Heart right ventricle (tissue), 16 donors: ENCODE measurements at regions not wholly inside any gene's neighbourhood (a gene's known extent, or its start where the extent isn't known, plus 50 kb on each side); places are given as distances from the start of the nearest gene placed in this dataset.
A peak's percentile ranks its signal among the peaks of the same experiment; 100 is the strongest.

Experiments
- ATAC-seq, 8 donors: fragments of 200-7000 bp; cut with Tn5 transposase; one replicate each; pipeline ENCODE4 v1.9.1; 2020; ENCODE audit warnings: mild to moderate bottlenecking in 8 of 8, moderate library complexity in 8 of 8, moderate number of reproducible peaks in 1 of 8
- DNase-seq, 2 donors: peaks; one replicate each; pipeline ENCODE4 v3.0.0-alpha.2; 2020
- H3K27ac ChIP-seq, 10 donors: fragments of 200-600 bp; sonication (generic) in 2 of 10; one replicate each; pipeline versions ENCODE4 v1.5.0 to v1.8.0; 2020 to 2022; ENCODE audit warnings: mild to moderate bottlenecking in 3 of 10
- H3K27me3 ChIP-seq, 7 donors: fragments of 200-600 bp; one replicate each; pipeline ENCODE4 v1.8.0; 2021 to 2022; ENCODE audit warnings: mild to moderate bottlenecking in 2 of 7
- H3K36me3 ChIP-seq, 9 donors: fragments of 200-600 bp; sonication (generic) in 1 of 9; one replicate each; pipeline versions ENCODE4 v1.5.0 to v1.8.0; 2020 to 2022; ENCODE audit warnings: mild to moderate bottlenecking in 2 of 9
- H3K4me1 ChIP-seq, 9 donors: fragments of 200-600 bp; sonication (generic) in 1 of 9; one replicate each; pipeline versions ENCODE4 v1.5.0 to v1.8.0; 2020 to 2022; ENCODE audit warnings: mild to moderate bottlenecking in 4 of 9
- H3K4me3 ChIP-seq, 10 donors: fragments of 200-600 bp; sonication (generic) in 2 of 10; one replicate each; pipeline versions ENCODE4 v1.5.0 to v1.8.0; 2020 to 2022; ENCODE audit warnings: mild to moderate bottlenecking in 7 of 10, moderate library complexity in 2 of 10
- H3K9me3 ChIP-seq, 11 donors: fragments of 200-600 bp in 10 of 11; sonication (generic) in 2 of 11; one replicate each; pipeline versions ENCODE4 v1.5.0 to v1.8.0; 2013 to 2022; ENCODE audit warnings: mild to moderate bottlenecking in 2 of 11, control low read depth in 1 of 11, moderate library complexity in 1 of 11
- WGBS, 2 donors: extraction: QIAGEN DNeasy Blood & Tissue Kit; methylation state at CpG; one replicate each; pipeline ENCODE4 v1.1.7; 2013; ENCODE audit warnings: inconsistent platforms in 1 of 2; 5-methylcytosine and 5-hydroxymethylcytosine counted together
- intact Hi-C, 10 donors: fragments of 100-400 bp; cut with DNase I; formaldehyde crosslinking; loops; one replicate each; pipeline versions ENCODE4 v1.11.1 to v1.14.2; 2022
- TF ChIP-seq, protein P1 (sequence below), 9 donors: fragments of 200-600 bp; sonication (generic) in 2 of 9; IDR thresholded peaks; one replicate each; pipeline versions ENCODE4 v1.5.0 to v1.8.0; 2021 to 2022; ENCODE audit warnings: antibody characterized with exemption in 9 of 9, mild to moderate bottlenecking in 5 of 9, moderate library complexity in 1 of 9
- donor health status: Arrhythmogenic right ventricular cardiomyopathy.
- donor health status: ischemic (EF 13 %, LVEDD 7.1; RV severe dilation, severe dysfunction).
- donor health status: healthy with polysubstance abuse.
- donor health status: DM: no; HTN: yes; CAD: no.
- donor health status: DM: no; HTN: no; CAD: no.
- donor health status: ischemic (EF 25% LVEDD 6.9; RV normal size, moderate dysfunction).
- donor health status: ischemic (EF 25% LVEDD 5.7; RV mildly dilated, moderate dysfunction).
- donor health status: healthy.
- donor health status: DM: yes; HTN: yes; CAD: no.
- donor health status: Ischemic cardiomyopathy.
- donor health status: ischemic (EF 35%, LVEDD 5.7; RV mildly dilated, moderate dysfunction).
- donor health status: nonischemic (EF 11% LVEDD 7.7; RV severe dilation, severe dysfunction).
- donor health status: DM: yes; HTN: yes; CAD: no.
- donor health status: PGD.
- donor health status: ischemic (EF 29% LVEDD 5.4; RV normal size, mild dysfunction).
- donor health status: nonischemic (EF 23%, LVEDD 6.1; RV moderate dilation, normal function).

GRCh38 chr15:62976301-62976881, 66.2 kb upstream of the TPM1 start:
- Histone ChIP-seq H3K4me3 (no peak overlapping the region), H3K9me3 (no peaks in the 10 kb centered on the region), H3K4me1 (peaks cover 0 to 18% (median 0%) of the 10 kb centered on the region in 9 donors), H3K36me3 (no peaks in the 10 kb centered on the region), H3K27ac (no peak overlapping the region), H3K27me3 (no peaks in the 10 kb centered on the region)
- TF ChIP-seq, protein P1, sequence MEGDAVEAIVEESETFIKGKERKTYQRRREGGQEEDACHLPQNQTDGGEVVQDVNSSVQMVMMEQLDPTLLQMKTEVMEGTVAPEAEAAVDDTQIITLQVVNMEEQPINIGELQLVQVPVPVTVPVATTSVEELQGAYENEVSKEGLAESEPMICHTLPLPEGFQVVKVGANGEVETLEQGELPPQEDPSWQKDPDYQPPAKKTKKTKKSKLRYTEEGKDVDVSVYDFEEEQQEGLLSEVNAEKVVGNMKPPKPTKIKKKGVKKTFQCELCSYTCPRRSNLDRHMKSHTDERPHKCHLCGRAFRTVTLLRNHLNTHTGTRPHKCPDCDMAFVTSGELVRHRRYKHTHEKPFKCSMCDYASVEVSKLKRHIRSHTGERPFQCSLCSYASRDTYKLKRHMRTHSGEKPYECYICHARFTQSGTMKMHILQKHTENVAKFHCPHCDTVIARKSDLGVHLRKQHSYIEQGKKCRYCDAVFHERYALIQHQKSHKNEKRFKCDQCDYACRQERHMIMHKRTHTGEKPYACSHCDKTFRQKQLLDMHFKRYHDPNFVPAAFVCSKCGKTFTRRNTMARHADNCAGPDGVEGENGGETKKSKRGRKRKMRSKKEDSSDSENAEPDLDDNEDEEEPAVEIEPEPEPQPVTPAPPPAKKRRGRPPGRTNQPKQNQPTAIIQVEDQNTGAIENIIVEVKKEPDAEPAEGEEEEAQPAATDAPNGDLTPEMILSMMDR (IDR thresholded peaks at IDR 0.05): no peak
- DNase-seq: no peak
- WGBS, 2 donors: 54% methylated on average over 2 of the region's 2 CpGs
- intact Hi-C loops: no loop called here
- no peak for ATAC-seq

DNA sequence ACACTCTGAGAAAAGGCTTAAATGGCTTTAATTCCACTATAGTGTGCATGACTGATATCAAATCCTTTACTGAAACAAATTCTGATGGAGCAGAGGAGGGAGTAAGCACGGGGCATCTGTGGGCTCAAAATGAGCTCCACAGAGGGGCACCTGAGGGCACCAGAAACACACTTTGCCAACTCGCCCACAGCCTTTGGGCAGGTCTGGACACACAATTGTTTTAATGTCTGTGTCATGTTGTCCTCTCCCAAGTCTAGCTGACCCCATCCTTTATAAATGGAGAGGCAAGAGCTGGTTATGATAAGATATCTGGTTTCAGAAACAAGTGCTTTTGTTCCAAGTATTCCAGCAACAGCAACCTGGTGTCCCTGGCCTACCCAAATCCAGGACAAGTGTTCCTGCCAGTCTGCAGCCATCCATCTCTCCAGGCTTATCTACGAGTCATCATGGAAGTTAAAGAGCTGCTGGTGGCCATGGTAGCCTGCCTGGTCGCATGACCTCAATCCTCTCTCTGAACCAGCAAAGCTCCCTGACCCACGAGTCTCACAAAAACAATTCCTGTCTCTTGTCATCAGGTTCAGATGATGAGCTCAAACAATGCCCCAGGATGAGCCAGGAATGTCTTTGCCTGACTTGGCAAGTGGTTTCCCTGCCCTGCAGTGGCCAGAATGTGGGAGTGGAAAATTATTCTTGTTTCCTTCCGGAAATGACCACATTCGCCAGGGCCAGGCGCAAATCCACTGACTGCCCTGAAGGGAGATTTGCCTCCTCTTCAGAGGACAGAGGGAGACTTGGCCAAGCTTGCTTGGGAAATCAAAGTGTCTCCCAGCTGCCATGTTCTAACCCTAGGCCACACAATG, 64.4 kb upstream of the TPM1 start:
- Histone ChIP-seq H3K4me1 (peaks cover 0 to 18% (median 0%) of the 10 kb centered on the region in 9 donors), H3K27ac (peak overlapping the region in 5 of 10 donors; percentile 19 to 56 (median 40)), H3K36me3 (no peaks in the 10 kb centered on the region), H3K27me3 (no peaks in the 10 kb centered on the region), H3K4me3 (no peak overlapping the region), H3K9me3 (no peaks in the 10 kb centered on the region)
- DNase-seq: no peak
- TF ChIP-seq, protein P1 (IDR thresholded peaks at IDR 0.05): no peak
- 53 to 57% methylated on average over 8 of the region's 8 CpGs for WGBS, 2 donors
- intact Hi-C loops: no loop called here
- peak in 6 of 8 donors; percentile 34 to 73 (median 62) for ATAC-seq

GRCh38 chr15:62979252-62979651, 63.3 kb upstream of the TPM1 start:
- intact Hi-C loops: no loop called here
- H3K27ac ChIP-seq: no peak overlapping the region
- H3K4me1 ChIP-seq: peaks cover 0 to 18% (median 0%) of the 10 kb centered on the region in 9 donors
- no peaks in the 10 kb centered on the region for H3K36me3 ChIP-seq
- TF ChIP-seq, protein P1 (IDR thresholded peaks at IDR 0.05): no peak
- H3K4me3 ChIP-seq: no peak overlapping the region
- H3K9me3 ChIP-seq: no peaks in the 10 kb centered on the region
- ATAC-seq: no peak
- 91 to 95% methylated on average over 1 of the region's 1 CpG for WGBS, 2 donors
- H3K27me3 ChIP-seq: no peaks in the 10 kb centered on the region
- DNase-seq: no peak

- Histone ChIP-seq H3K4me3 (no peak overlapping the region), H3K27ac (no peak overlapping the region), H3K9me3 (no peaks in the 10 kb centered on the region), H3K36me3 (no peaks in the 10 kb centered on the region), H3K27me3 (no peaks in the 10 kb centered on the region), H3K4me1 (peaks cover 0 to 13% (median 0%) of the 10 kb centered on the region in 9 donors)
- ATAC-seq (no peak), DNase-seq (no peak)
- 60 to 66% methylated on average over 3 of the region's 3 CpGs for WGBS, 2 donors
- intact Hi-C loops: no loop called here
- TF ChIP-seq, protein P1 (IDR thresholded peaks at IDR 0.05): no peak
Measured at GRCh38 chr15:62981071-62981470, 61.5 kb upstream of the TPM1 start.
